WI38 (cell line): ENCODE measurements at regions not wholly inside any gene's neighbourhood (a gene's known extent, or its start where the extent isn't known, plus 50 kb on each side); places are given as distances from the start of the nearest gene placed in this dataset.
"Not testable (repeated sequence)": the region's sequence is repeated elsewhere in the genome, so short reads cannot be mapped to it uniquely, and the experiment has no call there.

ENCODE experiments used
- H3K4me3 ChIP-seq: 2 replicates; pipeline ENCODE4 v1.5.1; 2011; ENCODE audit warnings: low read depth, mild to moderate bottlenecking, control low read depth, low read length
- CTCF ChIP-seq: IDR thresholded peaks from 2 replicates; pipeline ENCODE4 v1.5.1; 2012; ENCODE audit warnings: low read depth, mild to moderate bottlenecking, control low read depth, low read length

DNA sequence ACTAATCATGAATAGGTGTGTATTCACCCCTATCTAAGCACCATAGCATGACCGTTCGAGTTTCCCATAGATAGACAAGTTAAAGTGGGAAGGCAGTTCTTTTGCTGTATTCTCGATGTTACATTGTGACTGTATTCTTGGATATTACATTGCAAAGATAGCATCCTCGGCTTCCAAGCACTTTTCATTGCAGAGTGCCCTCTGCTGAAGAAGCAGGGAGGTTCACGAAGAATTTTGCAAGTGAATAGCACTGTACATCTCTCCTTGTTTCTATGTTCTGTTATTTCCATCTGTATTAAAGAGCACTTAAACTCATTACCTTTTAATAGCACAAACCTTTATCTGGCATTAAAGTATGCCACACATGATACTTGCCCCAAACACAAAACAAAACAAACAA, 426.7 kb upstream of the ARX start:
- no peak overlapping the region for H3K4me3 ChIP-seq
- no peak for TF ChIP-seq CTCF

DNA sequence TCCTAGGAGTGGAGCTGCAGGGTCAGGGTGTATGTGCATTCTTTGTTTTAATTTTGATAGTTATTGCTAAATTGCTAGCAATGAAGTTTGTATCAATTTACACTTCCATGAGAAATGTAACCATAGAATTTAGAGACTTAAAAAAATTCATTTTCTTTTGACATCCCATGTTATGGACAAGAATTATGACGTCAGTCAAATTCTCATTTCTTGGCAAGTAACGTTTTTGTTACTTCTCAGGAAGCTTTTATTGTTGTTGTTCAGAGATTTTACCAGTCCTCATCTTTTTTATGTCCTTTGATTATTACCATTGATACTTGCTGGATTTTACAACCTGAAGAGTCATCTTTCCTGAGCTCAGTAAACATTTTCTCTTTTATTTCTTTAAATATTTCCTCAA, 417.5 kb upstream of the ARX start:
- no peak overlapping the region for H3K4me3 ChIP-seq
- no peak for TF ChIP-seq CTCF

DNA sequence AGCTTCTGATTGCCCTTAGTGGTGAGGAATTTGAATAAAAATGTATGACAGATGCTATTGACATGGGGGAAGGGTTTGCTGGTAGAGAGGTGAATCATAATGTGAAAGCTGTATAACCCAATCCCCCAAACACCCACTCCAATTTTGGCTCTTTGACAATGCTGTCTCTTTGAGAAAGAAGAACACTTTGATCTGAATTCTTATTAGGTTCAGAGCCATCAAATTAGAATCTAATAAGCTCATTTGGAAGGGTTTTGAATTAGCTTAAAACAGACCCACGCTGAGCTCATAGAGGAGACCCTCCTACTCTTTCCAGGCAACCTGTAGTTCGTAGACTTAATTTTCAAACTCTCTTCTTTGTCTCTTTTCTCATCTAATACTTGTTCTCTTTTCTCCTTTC, 416.6 kb upstream of the ARX start:
- no peak overlapping the region for H3K4me3 ChIP-seq

GRCh38 chrX:25427873-25428555, 412.2 kb upstream of the ARX start:
- no peak overlapping the region for H3K4me3 ChIP-seq
- TF ChIP-seq CTCF: no peak

More for the DNA sequence above, 416.6 kb upstream of the ARX start:
- no peak for TF ChIP-seq CTCF

DNA sequence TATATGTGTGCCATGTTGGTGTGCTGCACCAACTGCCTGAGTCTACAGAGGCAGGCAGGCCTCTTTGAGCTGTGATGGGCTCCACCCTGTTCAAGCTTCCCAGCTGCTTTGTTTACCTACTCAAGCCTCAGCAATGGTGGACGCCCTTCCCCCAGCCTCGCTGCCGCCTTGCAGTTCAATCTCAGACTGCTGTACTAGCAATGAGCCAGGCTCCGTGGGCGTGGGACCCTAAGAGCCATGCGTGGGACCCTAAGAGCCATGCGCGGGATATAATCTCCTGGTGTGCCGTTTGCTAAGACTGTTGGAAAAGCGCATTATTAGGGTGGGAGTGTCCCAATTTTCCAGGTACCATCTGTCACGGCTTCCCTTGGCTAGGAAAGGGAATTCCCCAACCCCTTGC, 388.4 kb upstream of the ARX start:
- not testable (repeated sequence) for H3K4me3 ChIP-seq

DNA sequence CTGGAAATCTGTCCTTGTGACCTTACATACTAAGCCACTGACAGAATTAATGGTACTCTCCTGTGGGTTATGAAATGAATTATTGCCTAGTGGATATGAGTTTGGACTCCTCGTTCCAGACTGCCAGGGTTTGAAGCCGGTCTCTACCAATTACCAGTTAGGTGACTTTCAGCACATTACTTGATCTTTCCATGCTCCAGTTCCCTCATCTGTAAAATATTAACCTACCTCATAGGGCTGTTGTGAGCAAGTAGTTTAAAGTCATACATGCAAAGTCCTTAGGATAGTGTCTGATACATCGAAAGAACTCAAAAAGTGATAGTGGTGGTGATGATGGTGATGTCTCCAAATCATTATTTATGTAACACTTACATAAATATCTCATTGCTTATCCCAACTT, 373.5 kb upstream of the ARX start:
- no peak overlapping the region for H3K4me3 ChIP-seq
- no peak for TF ChIP-seq CTCF

GRCh38 chrX:25383196-25383595, 367.4 kb upstream of the ARX start:
- no peak overlapping the region for H3K4me3 ChIP-seq
- no peak for TF ChIP-seq CTCF

GRCh38 chrX:25356456-25356855, 340.7 kb upstream of the ARX start:
- no peak for TF ChIP-seq CTCF
- no peak overlapping the region for H3K4me3 ChIP-seq
